SKM-1 treated with dmso at 0.1 percent for 144 hours (cell line): ENCODE measurements at regions not wholly inside any gene's neighbourhood (a gene's known extent, or its start where the extent isn't known, plus 50 kb on each side); places are given as distances from the start of the nearest gene placed in this dataset.

Source experiments
- DNase-seq: peaks from one replicate; lab custom pipeline; 2025; ENCODE audit not compliant: unreplicated experiment; lab: John Stamatoyannopoulos, UW

- DNase-seq = no peak
Observed at GRCh38 chr3:163971861-163972260, 1106.4 kb downstream of the SI start.

- no peak for DNase-seq
Observed at GRCh38 chr3:163957072-163957471, 1121.2 kb downstream of the SI start.

GRCh38 chr3:163953526-163953925 is 1124.8 kb downstream of the SI start:
- DNase-seq = no peak

GRCh38 chr3:163952499-163952898 is 1125.8 kb downstream of the SI start:
- no peak for DNase-seq

GRCh38 chr3:163951397-163951987 is 1126.8 kb downstream of the SI start:
- DNase-seq = peak; percentile 4

GRCh38 chr3:163946785-163947184 is 1131.5 kb downstream of the SI start:
- no peak for DNase-seq

GRCh38 chr3:163943664-163944063 is 1134.6 kb downstream of the SI start:
- DNase-seq = no peak

- DNase-seq = no peak
Observed at GRCh38 chr3:163939926-163940325, 1138.4 kb downstream of the SI start.

- no peak for DNase-seq
Observed at GRCh38 chr3:163936543-163936942, 1141.8 kb downstream of the SI start.

GRCh38 chr3:163935411-163935810 is 1142.9 kb downstream of the SI start:
- DNase-seq = no peak

- DNase-seq = no peak
Observed at GRCh38 chr3:163929069-163929652, 1149.1 kb downstream of the SI start.

GRCh38 chr3:163927521-163927920 is 1150.8 kb downstream of the SI start:
- no peak for DNase-seq

- no peak for DNase-seq
Observed at GRCh38 chr3:163924600-163924999, 1153.7 kb downstream of the SI start.

- DNase-seq = no peak
Observed at GRCh38 chr3:163919154-163919553, 1159.1 kb downstream of the SI start.

- DNase-seq = peak; percentile 7
Observed at GRCh38 chr3:163916596-163917560, 1161.4 kb downstream of the SI start.

- no peak for DNase-seq
Observed at GRCh38 chr3:163915280-163915679, 1163.0 kb downstream of the SI start.

GRCh38 chr3:163914567-163914966 is 1163.7 kb downstream of the SI start:
- no peak for DNase-seq

- no peak for DNase-seq
Observed at GRCh38 chr3:163891771-163892170, 1186.5 kb downstream of the SI start.

GRCh38 chr3:163890661-163891060 is 1187.6 kb downstream of the SI start:
- no peak for DNase-seq

- DNase-seq = no peak
Observed at GRCh38 chr3:163879172-163879571, 1199.1 kb downstream of the SI start.

GRCh38 chr3:163878396-163878795 is 1199.9 kb downstream of the SI start:
- no peak for DNase-seq

GRCh38 chr3:163877805-163878204 is 1200.5 kb downstream of the SI start:
- no peak for DNase-seq
